GM21367 (cell line): ENCODE measurements at regions not wholly inside any gene's neighbourhood (a gene's known extent, or its start where the extent isn't known, plus 50 kb on each side); places are given as distances from the start of the nearest gene placed in this dataset.
"Not testable (repeated sequence)": the region's sequence is repeated elsewhere in the genome, so short reads cannot be mapped to it uniquely, and the experiment has no call there.

Experiments
- ATAC-seq: cut with Tn5 transposase; IDR thresholded peaks from one replicate; pipeline ENCODE4 v1.9.1; 2021; ENCODE audit not compliant: unreplicated experiment

- no peak for ATAC-seq
Measured at GRCh38 chrX:138875472-138875871, 164.0 kb upstream of the FGF13 start.

GRCh38 chrX:138874271-138874935, 162.9 kb upstream of the FGF13 start:
- no peak for ATAC-seq

- ATAC-seq = not testable (repeated sequence)
Measured at GRCh38 chrX:138873640-138874039, 162.1 kb upstream of the FGF13 start.

- no peak for ATAC-seq
Measured at GRCh38 chrX:138872537-138872936, 161.0 kb upstream of the FGF13 start.

GRCh38 chrX:138871739-138872138, 160.2 kb upstream of the FGF13 start:
- ATAC-seq = no peak

- no peak for ATAC-seq
Measured at GRCh38 chrX:138866643-138867042, 155.1 kb upstream of the FGF13 start.

GRCh38 chrX:138865093-138865649, 153.7 kb upstream of the FGF13 start:
- ATAC-seq = no peak

GRCh38 chrX:138859421-138859820, 147.9 kb upstream of the FGF13 start:
- no peak for ATAC-seq

- no peak for ATAC-seq
Measured at GRCh38 chrX:138858951-138859350, 147.4 kb upstream of the FGF13 start.

- no peak for ATAC-seq
Measured at GRCh38 chrX:138858438-138858837, 146.9 kb upstream of the FGF13 start.

- ATAC-seq = no peak
Measured at GRCh38 chrX:138856881-138857604, 145.5 kb upstream of the FGF13 start.

- ATAC-seq = no peak
Measured at GRCh38 chrX:138853936-138854335, 142.4 kb upstream of the FGF13 start.

- no peak for ATAC-seq
Measured at GRCh38 chrX:138849521-138849920, 138.0 kb upstream of the FGF13 start.

- ATAC-seq = no peak
Measured at GRCh38 chrX:138847930-138848329, 136.4 kb upstream of the FGF13 start.

- ATAC-seq = no peak
Measured at GRCh38 chrX:138845786-138846185, 134.3 kb upstream of the FGF13 start.

- ATAC-seq = not testable (repeated sequence)
Measured at GRCh38 chrX:138807400-138807799, 95.9 kb upstream of the FGF13 start.

- ATAC-seq = no peak
Measured at GRCh38 chrX:138794246-138794645, 82.7 kb upstream of the FGF13 start.

GRCh38 chrX:138791551-138791950, 80.0 kb upstream of the FGF13 start:
- ATAC-seq = no peak

GRCh38 chrX:138788771-138789170, 77.3 kb upstream of the FGF13 start:
- ATAC-seq = no peak

GRCh38 chrX:138778576-138778909, 67.0 kb upstream of the FGF13 start:
- ATAC-seq = not testable (repeated sequence)

- not testable (repeated sequence) for ATAC-seq
Measured at GRCh38 chrX:138777908-138778575, 66.5 kb upstream of the FGF13 start.

- ATAC-seq = no peak
Measured at GRCh38 chrX:138777230-138777629, 65.7 kb upstream of the FGF13 start.
